Endothelial cell of umbilical vein (primary cell): ENCODE measurements at regions not wholly inside any gene's neighbourhood (a gene's known extent, or its start where the extent isn't known, plus 50 kb on each side); places are given as distances from the start of the nearest gene placed in this dataset.

Experiments
- BruUV-seq: library from RNA; stranded (reverse); fragments of 400-500 nt; replicated peaks from 2 replicates; lab custom pipeline; 2021; lab: Mats Ljungman, UMichigan
- CTCF ChIA-PET: fragments of 300-600, 350-600 bp; sonication (Branson Sonifier 250); formaldehyde crosslinking; loops from one replicate; lab custom pipeline; 2021; ENCODE audit warnings: antibody characterized with exemption, inconsistent platforms; lab: Charles Lee
- POLR2A ChIA-PET: fragments of 300-600, 350-600 bp; sonication (Branson Sonifier 250); formaldehyde crosslinking; loops from one replicate; lab custom pipeline; 2021; ENCODE audit warnings: antibody characterized with exemption, inconsistent platforms; lab: Charles Lee
- DNase-seq: peaks from one replicate; pipeline ENCODE4 v3.0.0-alpha.2; 2011; ENCODE audit warnings: low read depth, low spot score
- FAIRE-seq: peaks from 2 replicates; lab custom pipeline; 2011; peaks lifted over from hg19 to GRCh38; lab: Jason Lieb, UNC
- H2AFZ ChIP-seq: 2 replicates; pipeline ENCODE4 v1.6.0; 2012; ENCODE audit warnings: low read depth, low read length, control low read depth, inconsistent platforms
- H3K27ac ChIP-seq: 2 replicates; pipeline ENCODE4 v1.5.1; 2011; ENCODE audit warnings: low read depth, mild to moderate bottlenecking, control low read depth, low read length, moderate library complexity; ENCODE audit not compliant: insufficient read depth
- H3K27me3 ChIP-seq, 2 experiments: 2 replicates each; pipeline versions ENCODE4 v1.6.0 to v1.6.1; 2011; ENCODE audit warnings: low read length in 2 of 2, mixed read lengths in 1 of 2; ENCODE audit not compliant: control insufficient read depth in 2 of 2, insufficient read depth in 2 of 2
- H3K36me3 ChIP-seq, 2 experiments: 2 replicates in 1 of 2; 3 replicates in 1 of 2; pipeline ENCODE4 v1.5.1; 2011; ENCODE audit warnings: low read length in 2 of 2, mild to moderate bottlenecking in 1 of 2, moderate library complexity in 1 of 2; ENCODE audit not compliant: control insufficient read depth in 2 of 2, insufficient read depth in 2 of 2; ENCODE audit errors: extremely low read depth in 1 of 2
- H3K4me1 ChIP-seq: 3 replicates; pipeline ENCODE4 v1.5.1; 2011; ENCODE audit warnings: mild to moderate bottlenecking, low read length; ENCODE audit not compliant: control insufficient read depth, insufficient read depth; ENCODE audit errors: extremely low read depth
- H3K4me2 ChIP-seq: 2 replicates; pipeline ENCODE4 v1.6.1; 2011; ENCODE audit warnings: low read length, control low read depth, mixed read lengths; ENCODE audit not compliant: insufficient read depth
- H3K4me3 ChIP-seq, 3 experiments: fragments of 200-600 bp in 1 of 3; sonication (generic), shearing (Covaris generic) in 1 of 3; replicated peaks in 1 of 3; 2 replicates each; pipeline ENCODE4 v1.5.1; 2011 to 2016; ENCODE audit warnings: control low read depth in 3 of 3, low read length in 3 of 3, mild to moderate bottlenecking in 2 of 3, inconsistent platforms in 1 of 3, low read depth in 1 of 3, moderate library complexity in 1 of 3; ENCODE audit not compliant: insufficient read depth in 1 of 3
- H3K79me2 ChIP-seq: 2 replicates; pipeline ENCODE4 v1.6.0; 2012; ENCODE audit warnings: low read length, inconsistent platforms; ENCODE audit not compliant: control insufficient read depth, insufficient read depth
- H3K9ac ChIP-seq: replicated peaks from 2 replicates; pipeline ENCODE3; 2011; ENCODE audit warnings: low read length, control low read depth; ENCODE audit not compliant: insufficient read depth; ENCODE audit errors: extremely low read depth
- H3K9me1 ChIP-seq: replicated peaks from 3 replicates; pipeline ENCODE4 v1.6.0; 2011; ENCODE audit warnings: mild to moderate bottlenecking, low read length; ENCODE audit not compliant: control insufficient read depth, insufficient read depth; ENCODE audit errors: extremely low read depth
- H3K9me3 ChIP-seq: replicated peaks from 2 replicates; pipeline ENCODE4 v1.5.1; 2012; ENCODE audit warnings: low read length, inconsistent platforms; ENCODE audit not compliant: control insufficient read depth, insufficient read depth
- H4K20me1 ChIP-seq: replicated peaks from 2 replicates; pipeline ENCODE3; 2011; ENCODE audit warnings: mild to moderate bottlenecking, low read length; ENCODE audit not compliant: control insufficient read depth, insufficient read depth; ENCODE audit errors: extremely low read depth
- CTCF ChIP-seq, 2 donors: IDR thresholded peaks; 1 replicate in 1 of 2; 2 replicates in 1 of 2; pipeline ENCODE4 v1.5.1; 2011; ENCODE audit warnings: low read length in 2 of 2, mild to moderate bottlenecking in 2 of 2, moderate library complexity in 2 of 2, control low read depth in 1 of 2, inconsistent platforms in 1 of 2, low read depth in 1 of 2; ENCODE audit not compliant: insufficient read depth in 1 of 2; ENCODE audit errors: extremely low read depth in 1 of 2
- EZH2 ChIP-seq: IDR thresholded peaks from 2 replicates; pipeline ENCODE4 v1.6.1; 2012; ENCODE audit warnings: borderline replicate concordance, low read depth, mild to moderate bottlenecking, moderate library complexity, low read length, inconsistent platforms; ENCODE audit not compliant: severe bottlenecking
- FOS ChIP-seq: IDR thresholded peaks from 2 replicates; pipeline ENCODE4 v1.6.1; 2011; ENCODE audit warnings: mild to moderate bottlenecking, low read length, moderate library complexity, borderline replicate concordance; ENCODE audit not compliant: insufficient read depth
- GATA2 ChIP-seq: IDR thresholded peaks from 2 replicates; pipeline ENCODE4 v1.7.0; 2011; ENCODE audit warnings: low read depth, mild to moderate bottlenecking, moderate library complexity, mixed read lengths, low read length; ENCODE audit not compliant: insufficient read length, insufficient read depth
- JUN ChIP-seq: IDR thresholded peaks from 2 replicates; pipeline ENCODE4 v1.6.1; 2011; ENCODE audit warnings: borderline replicate concordance, low read depth; ENCODE audit not compliant: insufficient read length, insufficient read depth
- MAX ChIP-seq: IDR thresholded peaks from 2 replicates; pipeline ENCODE4 v1.6.1; 2011; ENCODE audit not compliant: insufficient read depth, insufficient read length
- MYC ChIP-seq: IDR thresholded peaks from one replicate; pipeline ENCODE4 v1.6.1; 2011; ENCODE audit warnings: mild to moderate bottlenecking, low read depth, low read length
- POLR2A ChIP-seq: IDR thresholded peaks from 2 replicates; pipeline ENCODE4 v1.6.1; 2012; ENCODE audit warnings: low read depth, mild to moderate bottlenecking, control low read depth, low read length
- POLR2AphosphoS5 ChIP-seq: IDR thresholded peaks from 2 replicates; pipeline ENCODE4 v1.6.1; 2012; ENCODE audit warnings: low read depth, mild to moderate bottlenecking, control low read depth, low read length, moderate library complexity; ENCODE audit not compliant: insufficient read depth
- dilution Hi-C: fragments of 300-500 bp; cut with MboI; formaldehyde crosslinking; loops from one replicate; pipeline ENCODE4 v1.15.0; 2019; ENCODE audit warnings: low sequenced_read_pairs; ENCODE audit not compliant: extremely low pct_ligation_motif_present
- intact Hi-C: fragments of 100-400 bp; cut with micrococcal nuclease; formaldehyde crosslinking; loops from one replicate; pipeline ENCODE4 v1.10.0; 2022

DNA sequence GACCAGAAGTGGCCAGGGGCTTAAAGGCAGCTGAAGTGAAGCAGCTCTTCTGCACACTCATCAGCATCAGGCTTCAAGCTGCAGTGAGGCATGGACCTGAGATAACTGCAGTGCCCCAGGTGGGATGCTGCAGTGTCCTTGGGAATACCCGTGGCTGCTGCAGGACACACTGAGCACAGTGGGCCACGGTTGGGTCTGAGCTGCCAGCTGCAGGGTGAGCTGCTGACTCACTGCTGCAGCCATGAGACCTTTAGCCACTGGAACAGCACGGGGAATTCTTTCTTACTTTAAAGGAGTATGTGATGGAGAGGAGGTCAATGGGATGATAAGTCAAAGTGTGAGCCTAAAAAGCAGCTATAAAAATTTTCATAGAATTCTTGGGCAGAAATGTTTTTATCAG is 102.1 kb downstream of the XCL2 start:
- no peak for FAIRE-seq
- Histone ChIP-seq H3K27ac (no peak overlapping the region), H3K79me2 (no peaks in the 10 kb centered on the region), H4K20me1 (no peaks in the 10 kb centered on the region), H3K4me3 (no peak overlapping the region), H3K4me1 (no peaks in the 10 kb centered on the region), H3K9me3 (no peaks in the 10 kb centered on the region), H3K9me1 (no peaks in the 10 kb centered on the region), H3K4me2 (no peak overlapping the region), H3K36me3 (no peaks in the 10 kb centered on the region), H2AFZ (no peak overlapping the region), H3K9ac (no peak overlapping the region), H3K27me3 (no peaks in the 10 kb centered on the region)
- TF ChIP-seq MYC = no peak
- no peak for TF ChIP-seq EZH2
- no peak for TF ChIP-seq POLR2A
- no peak for TF ChIP-seq POLR2AphosphoS5
- no peak for TF ChIP-seq CTCF (IDR thresholded peaks at IDR 0.05; ENCODE audit: extremely low read depth in 1 of 2, insufficient read depth in 1 of 2, low read depth in 1 of 2, low read length in 2 of 2)
- TF ChIP-seq GATA2 = no peak
- TF ChIP-seq FOS = no peak
- no peak for TF ChIP-seq MAX
- TF ChIP-seq JUN = no peak
- BruUV-seq = no TSS peak
- no peak for DNase-seq
- CTCF ChIA-PET = interaction anchor here (1.1 to 1.7 kb wide), 2 partner anchors 13 to 162 kb away, joined by 3 to 5 read pairs; no protein-coding TSS in a partner anchor
- POLR2A ChIA-PET = no interaction called here
- intact Hi-C loops (no loop called here), dilution Hi-C loops (no loop called here)
